ENCODE measurements at regions not wholly inside any gene's neighbourhood (a gene's known extent, or its start where the extent isn't known, plus 50 kb on each side); places are given as distances from the start of the nearest gene placed in this dataset.

DNA sequence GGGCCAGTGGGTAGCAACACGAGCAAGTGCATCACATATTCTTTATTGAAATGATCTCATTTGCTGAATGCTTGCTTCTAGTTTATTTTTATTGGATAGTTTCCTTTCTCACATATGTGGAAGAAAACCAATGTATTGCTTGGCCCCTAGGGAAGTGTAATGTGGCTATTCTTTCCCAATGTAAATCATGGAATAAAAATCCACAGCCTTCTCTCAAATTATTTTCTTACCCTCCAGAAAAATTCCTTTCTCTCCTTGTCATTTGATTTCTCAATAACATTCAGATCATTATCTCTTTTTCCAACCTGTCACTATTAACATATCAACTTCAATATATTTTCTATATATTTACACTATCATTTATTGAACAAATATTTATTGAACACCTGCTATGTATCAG, 51.9 kb upstream of the PTPRK start:
- intact Hi-C loops (cut with DNase I; ENCODE audit: low total_unique reads): no loop called here
- Histone ChIP-seq H3K27ac (no peak overlapping the region), H3K36me3 (no peaks in the 10 kb centered on the region), H3K4me1 (no peaks in the 10 kb centered on the region), H3K9me3 (no peaks in the 10 kb centered on the region), H3K27me3 (replicated peaks in 1 of 7) (no peaks in the 10 kb centered on the region), H3K4me3 (no peak overlapping the region)
- DNase-seq: no peak
- WGBS, 5 donors: 59 to 83% (median 70%) methylated on average over 1 of the region's 1 CpG
- TF ChIP-seq POLR2AphosphoS5 (IDR thresholded peaks at IDR 0.05) (no peak), POLR2A (IDR thresholded peaks at IDR 0.05) (no peak)
- TF ChIP-seq, protein P1, sequence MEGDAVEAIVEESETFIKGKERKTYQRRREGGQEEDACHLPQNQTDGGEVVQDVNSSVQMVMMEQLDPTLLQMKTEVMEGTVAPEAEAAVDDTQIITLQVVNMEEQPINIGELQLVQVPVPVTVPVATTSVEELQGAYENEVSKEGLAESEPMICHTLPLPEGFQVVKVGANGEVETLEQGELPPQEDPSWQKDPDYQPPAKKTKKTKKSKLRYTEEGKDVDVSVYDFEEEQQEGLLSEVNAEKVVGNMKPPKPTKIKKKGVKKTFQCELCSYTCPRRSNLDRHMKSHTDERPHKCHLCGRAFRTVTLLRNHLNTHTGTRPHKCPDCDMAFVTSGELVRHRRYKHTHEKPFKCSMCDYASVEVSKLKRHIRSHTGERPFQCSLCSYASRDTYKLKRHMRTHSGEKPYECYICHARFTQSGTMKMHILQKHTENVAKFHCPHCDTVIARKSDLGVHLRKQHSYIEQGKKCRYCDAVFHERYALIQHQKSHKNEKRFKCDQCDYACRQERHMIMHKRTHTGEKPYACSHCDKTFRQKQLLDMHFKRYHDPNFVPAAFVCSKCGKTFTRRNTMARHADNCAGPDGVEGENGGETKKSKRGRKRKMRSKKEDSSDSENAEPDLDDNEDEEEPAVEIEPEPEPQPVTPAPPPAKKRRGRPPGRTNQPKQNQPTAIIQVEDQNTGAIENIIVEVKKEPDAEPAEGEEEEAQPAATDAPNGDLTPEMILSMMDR (IDR thresholded peaks at IDR 0.05 in 8 of 11, conservative IDR thresholded peaks at IDR 0.05 in 3 of 11): no peak

DNA sequence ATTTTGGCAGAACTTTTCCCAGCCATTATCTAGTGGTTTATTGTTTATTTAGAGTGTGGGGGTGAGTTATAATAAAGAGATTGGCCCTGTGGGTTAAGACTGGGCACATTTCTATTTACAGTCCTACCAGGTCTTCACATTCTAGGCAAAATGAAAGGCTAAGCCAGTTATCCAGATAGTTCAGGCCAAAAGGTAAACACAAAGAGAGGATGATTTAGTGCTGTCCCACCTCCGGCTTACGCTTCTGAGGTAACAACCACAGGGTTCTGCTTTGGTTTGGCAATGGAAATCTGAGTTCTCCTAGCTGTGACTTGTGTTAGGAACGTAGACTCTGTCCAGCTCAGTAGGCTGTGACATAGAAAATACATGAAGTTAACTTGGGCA, 50.3 kb upstream of the PTPRK start:
- TF ChIP-seq, protein P1 (IDR thresholded peaks at IDR 0.05 in 8 of 11, conservative IDR thresholded peaks at IDR 0.05 in 3 of 11): no peak
- TF ChIP-seq POLR2A (IDR thresholded peaks at IDR 0.05) (no peak), POLR2AphosphoS5 (IDR thresholded peaks at IDR 0.05) (no peak)
- no peaks in the 10 kb centered on the region for H3K27me3 ChIP-seq (replicated peaks in 1 of 7)
- no peaks in the 10 kb centered on the region for H3K4me1 ChIP-seq
- 75 to 91% (median 88%) methylated on average over 3 of the region's 3 CpGs for WGBS, 5 donors
- DNase-seq: no peak
- no peaks in the 10 kb centered on the region for H3K36me3 ChIP-seq
- intact Hi-C loops (cut with DNase I; ENCODE audit: low total_unique reads): no loop called here
- no peak overlapping the region for H3K4me3 ChIP-seq
- no peaks in the 10 kb centered on the region for H3K9me3 ChIP-seq
- no peak overlapping the region for H3K27ac ChIP-seq

DNA sequence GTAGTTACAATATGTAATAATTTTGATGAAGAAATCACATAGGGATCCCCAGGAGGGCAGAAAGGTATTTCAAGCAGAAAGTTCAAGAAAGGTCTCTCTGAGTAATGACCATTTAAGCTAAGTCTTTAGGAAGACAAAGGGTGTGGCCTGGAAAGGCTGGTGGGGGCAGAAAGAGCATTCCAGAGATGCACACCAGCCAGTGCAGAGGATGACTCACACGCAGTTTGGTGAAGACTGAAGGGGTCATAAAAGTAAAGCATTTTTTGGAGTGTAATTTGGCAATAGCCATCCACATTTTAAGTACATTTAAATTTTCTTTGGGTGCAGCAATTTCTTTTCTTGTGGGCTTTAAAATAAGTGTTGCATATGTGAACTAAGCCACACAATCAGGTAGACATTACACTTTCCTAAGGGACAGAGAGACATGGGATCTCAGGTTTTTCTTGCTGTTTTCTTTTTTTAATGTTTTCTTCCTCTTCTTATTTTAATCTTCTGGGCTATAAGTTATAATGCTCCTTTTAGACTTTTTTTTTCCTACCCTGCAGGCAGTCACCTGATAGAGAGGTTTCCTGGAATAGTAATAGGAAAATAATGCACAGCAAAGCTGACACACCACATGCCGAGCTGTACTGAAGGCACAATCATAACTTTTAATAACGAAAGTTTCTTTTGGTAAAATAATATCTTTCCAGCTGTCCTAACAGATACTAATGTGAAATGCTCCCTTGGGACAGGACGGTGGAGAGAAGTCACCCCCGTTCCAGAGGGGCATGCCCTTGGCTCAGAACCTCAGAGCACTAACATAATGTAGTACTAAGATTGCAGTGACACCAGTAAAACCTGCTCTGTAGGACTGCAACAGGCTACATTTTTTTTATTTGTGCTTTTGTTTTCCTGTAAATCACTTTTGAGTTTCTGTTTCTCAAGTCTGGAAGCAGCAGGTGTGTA, 49.6 kb upstream of the PTPRK start:
- H3K27me3 ChIP-seq (replicated peaks in 1 of 7): no peaks in the 10 kb centered on the region
- H3K4me3 ChIP-seq: no peak overlapping the region
- H3K36me3 ChIP-seq: no peaks in the 10 kb centered on the region
- H3K27ac ChIP-seq: no peak overlapping the region
- TF ChIP-seq, protein P1 (IDR thresholded peaks at IDR 0.05 in 8 of 11, conservative IDR thresholded peaks at IDR 0.05 in 3 of 11): no peak
- TF ChIP-seq POLR2A (IDR thresholded peaks at IDR 0.05) (no peak), POLR2AphosphoS5 (IDR thresholded peaks at IDR 0.05) (no peak)
- 66 to 82% (median 75%) methylated on average over 5 of the region's 5 CpGs for WGBS, 5 donors
- intact Hi-C loops (cut with DNase I; ENCODE audit: low total_unique reads): no loop called here
- no peaks in the 10 kb centered on the region for H3K9me3 ChIP-seq
- no peaks in the 10 kb centered on the region for H3K4me1 ChIP-seq
- DNase-seq: no peak

Small RNAs in the stretch of these regions (small RNA-seq; reads per million reads assigned to genes)
- 0 reads per million in 4 donors for gene RF00019
